ENCODE measurements at regions not wholly inside any gene's neighbourhood (a gene's known extent, or its start where the extent isn't known, plus 50 kb on each side); places are given as distances from the start of the nearest gene placed in this dataset.
"Not testable (repeated sequence)": the region's sequence is repeated elsewhere in the genome, so short reads cannot be mapped to it uniquely, and the experiment has no call there.

- H3K27ac Mint-ChIP-seq; H3K36me3 Mint-ChIP-seq (ENCODE audit: low read depth); H3K27me3 Mint-ChIP-seq: not testable (repeated sequence)
Observed at GRCh38 chr11:100409267-100409666, 277.8 kb upstream of the ARHGAP42 start.

GRCh38 chr11:100419518-100419917 is 267.6 kb upstream of the ARHGAP42 start:
- Mint-ChIP-seq H3K4me1 (no peaks in the 10 kb centered on the region), H3K27ac (no peak overlapping the region), H3K27me3 (no peaks in the 10 kb centered on the region), H3K4me3 (no peak overlapping the region), H3K9me3 (peaks cover 18% of the 10 kb centered on the region), H3K36me3 (ENCODE audit: low read depth) (no peaks in the 10 kb centered on the region)
- ATAC-seq (no peak), DNase-seq (no peak)

More at GRCh38 chr11:100409267-100409666, 277.8 kb upstream of the ARHGAP42 start:
- not testable (repeated sequence) for H3K4me3 Mint-ChIP-seq, DNase-seq, H3K4me1 Mint-ChIP-seq, ATAC-seq
- peaks cover 14% of the 10 kb centered on the region for H3K9me3 Mint-ChIP-seq

DNA sequence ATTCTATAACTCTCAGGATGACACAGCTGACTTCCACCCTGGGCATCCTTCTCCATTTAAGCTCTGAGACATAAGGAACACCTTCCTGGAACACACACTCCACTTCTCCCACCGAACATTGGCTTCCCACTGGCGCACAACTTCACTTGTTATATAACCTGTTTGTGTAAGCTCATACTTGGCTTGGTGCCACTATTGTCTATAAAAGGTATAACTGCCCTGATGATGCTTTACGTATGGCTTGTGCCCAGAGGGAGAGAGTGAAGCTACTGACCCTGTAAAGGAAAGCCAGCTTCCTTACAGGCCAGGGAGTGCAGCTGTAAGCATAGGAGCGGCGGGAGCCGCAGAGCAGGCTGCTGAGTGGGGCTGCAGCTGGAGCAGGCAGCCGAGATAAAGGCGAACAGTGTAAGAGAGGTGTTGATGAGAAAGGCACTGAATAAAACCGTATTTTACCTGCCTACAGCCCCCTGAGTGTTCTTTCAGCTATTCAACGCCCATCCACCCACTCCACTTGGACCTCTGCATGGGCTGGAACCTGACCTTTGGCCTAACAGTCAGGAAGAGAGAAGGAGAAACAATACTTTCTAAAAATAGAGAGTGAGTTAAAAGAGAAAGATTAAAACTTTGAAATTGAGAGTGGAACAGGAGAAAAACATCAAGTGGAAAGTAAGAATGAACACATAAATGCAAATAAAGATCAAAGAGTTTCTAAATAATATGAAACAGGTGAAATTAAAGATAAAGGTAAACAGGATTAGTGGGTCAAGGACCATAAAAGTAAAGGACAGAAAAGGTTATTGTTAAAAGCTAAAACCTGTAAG is 252.1 kb upstream of the ARHGAP42 start:
- Mint-ChIP-seq H3K4me3 (no peak overlapping the region), H3K27ac (no peak overlapping the region), H3K36me3 (ENCODE audit: low read depth) (no peaks in the 10 kb centered on the region), H3K4me1 (no peaks in the 10 kb centered on the region), H3K27me3 (no peaks in the 10 kb centered on the region), H3K9me3 (no peaks in the 10 kb centered on the region)
- ATAC-seq (no peak), DNase-seq (no peak)

- Mint-ChIP-seq H3K36me3 (ENCODE audit: low read depth) (no peaks in the 10 kb centered on the region), H3K27ac (no peak overlapping the region), H3K4me3 (no peak overlapping the region), H3K4me1 (no peaks in the 10 kb centered on the region), H3K9me3 (peaks cover 5% of the 10 kb centered on the region), H3K27me3 (no peaks in the 10 kb centered on the region)
- DNase-seq (no peak), ATAC-seq (no peak)
Observed at GRCh38 chr11:100438376-100438775, 248.7 kb upstream of the ARHGAP42 start.

DNA sequence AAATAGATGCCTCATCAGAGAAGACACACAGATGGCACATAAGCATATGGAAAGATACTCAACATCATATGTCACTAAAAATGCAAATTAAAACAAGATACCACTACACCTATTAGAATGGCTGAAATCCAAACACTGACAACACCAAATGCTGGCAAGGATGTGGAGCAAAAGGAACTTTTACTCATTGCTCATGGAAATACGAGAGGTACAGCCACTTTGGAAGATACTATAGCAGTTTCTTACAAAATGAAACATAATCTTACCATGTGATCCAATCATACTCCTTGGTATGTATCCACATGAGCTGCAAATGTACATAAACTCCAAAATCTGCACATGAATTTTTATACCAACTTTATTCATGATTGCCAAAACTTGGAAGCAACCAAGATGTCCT is 246.0 kb upstream of the ARHGAP42 start:
- no peaks in the 10 kb centered on the region for H3K4me1 Mint-ChIP-seq
- no peaks in the 10 kb centered on the region for H3K36me3 Mint-ChIP-seq (ENCODE audit: low read depth)
- peaks cover 5% of the 10 kb centered on the region for H3K9me3 Mint-ChIP-seq
- DNase-seq: no peak
- no peak overlapping the region for H3K4me3 Mint-ChIP-seq
- no peaks in the 10 kb centered on the region for H3K27me3 Mint-ChIP-seq
- ATAC-seq: no peak
- no peak overlapping the region for H3K27ac Mint-ChIP-seq

GRCh38 chr11:100442017-100442416 is 245.1 kb upstream of the ARHGAP42 start:
- no peak overlapping the region for H3K4me3 Mint-ChIP-seq
- H3K27me3 Mint-ChIP-seq: no peaks in the 10 kb centered on the region
- ATAC-seq (no peak), DNase-seq (no peak)
- peaks cover 5% of the 10 kb centered on the region for H3K9me3 Mint-ChIP-seq
- no peak overlapping the region for H3K27ac Mint-ChIP-seq
- H3K36me3 Mint-ChIP-seq (ENCODE audit: low read depth): no peaks in the 10 kb centered on the region
- H3K4me1 Mint-ChIP-seq: no peaks in the 10 kb centered on the region

DNA sequence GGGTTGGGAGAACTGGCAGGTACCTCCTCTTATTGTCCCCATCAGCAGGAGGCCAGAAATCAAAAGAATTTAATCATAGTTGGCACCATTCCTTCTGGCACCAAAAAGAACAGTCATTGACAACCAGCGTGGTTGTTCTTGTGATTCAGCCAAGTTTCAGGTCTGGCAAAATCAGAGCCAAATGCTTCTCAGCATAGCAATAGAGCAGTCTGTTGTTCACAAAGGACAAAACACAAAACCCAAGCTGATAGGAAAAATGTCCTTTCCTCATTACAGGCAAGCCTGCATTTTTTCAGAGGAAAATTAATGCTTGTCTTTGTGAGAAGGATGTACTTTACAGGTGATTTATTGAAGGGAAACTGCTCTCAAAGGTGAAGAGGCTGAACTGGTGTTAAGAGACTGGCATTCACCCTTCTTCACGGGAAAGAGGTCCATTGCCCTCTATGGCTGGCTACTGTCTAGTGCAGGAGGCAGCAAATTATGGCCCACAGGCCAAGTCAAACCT is 241.8 kb upstream of the ARHGAP42 start:
- Mint-ChIP-seq H3K27ac (no peak overlapping the region), H3K9me3 (peaks cover 11% of the 10 kb centered on the region), H3K4me3 (no peak overlapping the region), H3K27me3 (no peaks in the 10 kb centered on the region), H3K36me3 (ENCODE audit: low read depth) (no peaks in the 10 kb centered on the region), H3K4me1 (no peaks in the 10 kb centered on the region)
- no peak for ATAC-seq
- DNase-seq: no peak

DNA sequence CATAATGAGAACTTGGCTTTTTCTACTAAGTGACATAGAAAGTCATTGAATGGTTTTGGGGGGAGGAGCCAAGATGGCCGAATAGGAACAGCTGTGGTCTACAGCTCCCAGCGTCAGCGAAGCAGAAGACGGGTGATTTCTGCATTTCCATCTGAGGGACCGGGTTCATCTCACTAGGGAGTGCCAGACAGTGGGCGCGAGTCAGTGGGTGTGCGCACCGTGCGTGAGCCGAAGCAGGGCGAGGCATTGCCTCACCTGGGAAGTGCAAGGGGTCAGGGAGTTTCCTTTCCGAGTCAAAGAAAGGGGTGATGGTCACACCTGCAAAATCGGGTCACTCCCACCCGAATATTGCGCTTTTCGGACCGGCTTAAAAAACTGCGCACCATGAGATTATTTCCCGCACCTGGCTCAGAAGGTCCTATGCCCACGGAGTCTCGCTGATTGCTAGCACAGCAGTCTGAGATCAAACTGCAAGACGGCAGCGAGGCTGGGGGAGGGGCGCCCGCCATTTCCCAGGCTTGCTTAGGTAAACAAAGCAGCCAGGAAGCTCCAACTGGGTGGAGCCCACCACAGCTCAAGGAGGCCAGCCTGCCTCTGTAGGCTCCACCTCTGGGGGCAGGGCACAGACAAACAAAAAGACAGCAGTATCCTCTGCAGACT is 235.2 kb upstream of the ARHGAP42 start:
- not testable (repeated sequence) for H3K36me3 Mint-ChIP-seq (ENCODE audit: low read depth); H3K27ac Mint-ChIP-seq; H3K4me1 Mint-ChIP-seq; H3K4me3 Mint-ChIP-seq; DNase-seq; H3K27me3 Mint-ChIP-seq; ATAC-seq
- H3K9me3 Mint-ChIP-seq: peaks cover 10% of the 10 kb centered on the region

DNA sequence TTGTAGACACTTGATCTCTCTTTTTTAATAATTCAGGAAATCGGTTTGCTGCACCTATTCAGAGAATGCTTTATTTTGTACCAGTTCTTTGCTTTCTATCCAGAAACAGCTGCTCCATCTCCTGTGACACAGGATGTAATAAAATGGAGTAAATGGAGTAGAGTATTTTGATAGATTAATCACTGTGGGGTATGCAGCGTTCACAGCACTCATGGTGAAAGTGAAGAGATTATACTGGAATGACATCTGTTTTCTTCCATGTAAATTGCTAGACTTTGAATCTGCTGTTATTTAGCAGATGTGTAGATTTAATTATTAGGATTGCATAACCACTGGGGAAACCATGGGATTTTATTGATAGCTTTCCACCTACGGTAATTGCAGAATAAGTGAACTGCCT is 227.3 kb upstream of the ARHGAP42 start:
- DNase-seq (no peak), ATAC-seq (no peak)
- no peaks in the 10 kb centered on the region for H3K27me3 Mint-ChIP-seq
- H3K4me3 Mint-ChIP-seq: no peak overlapping the region
- no peaks in the 10 kb centered on the region for H3K4me1 Mint-ChIP-seq
- no peaks in the 10 kb centered on the region for H3K36me3 Mint-ChIP-seq (ENCODE audit: low read depth)
- H3K27ac Mint-ChIP-seq: no peak overlapping the region
- peaks cover 19% of the 10 kb centered on the region for H3K9me3 Mint-ChIP-seq

DNA sequence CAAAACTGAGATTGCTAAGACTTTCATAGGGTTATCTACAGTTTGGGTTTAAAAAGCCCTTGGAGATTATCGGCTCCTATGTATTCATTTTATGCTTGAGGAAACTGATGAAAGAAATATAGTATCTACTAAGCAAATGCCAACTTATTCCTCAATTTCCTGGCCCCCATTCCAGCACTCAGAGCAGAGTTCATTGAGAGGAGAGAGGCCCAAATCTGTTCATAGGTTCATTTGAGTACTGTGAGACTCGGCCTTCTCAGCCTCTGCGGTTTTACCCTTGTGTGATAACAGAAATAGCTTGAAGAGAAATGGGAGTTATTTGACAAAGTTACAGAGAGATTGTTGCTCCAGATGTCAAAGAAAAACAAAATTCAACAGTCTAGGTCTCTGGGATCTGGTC is 226.7 kb upstream of the ARHGAP42 start:
- Mint-ChIP-seq H3K27ac (no peak overlapping the region), H3K4me1 (no peaks in the 10 kb centered on the region), H3K27me3 (no peaks in the 10 kb centered on the region), H3K4me3 (no peak overlapping the region), H3K9me3 (peaks cover 19% of the 10 kb centered on the region), H3K36me3 (ENCODE audit: low read depth) (no peaks in the 10 kb centered on the region)
- ATAC-seq (no peak), DNase-seq (no peak)

DNA sequence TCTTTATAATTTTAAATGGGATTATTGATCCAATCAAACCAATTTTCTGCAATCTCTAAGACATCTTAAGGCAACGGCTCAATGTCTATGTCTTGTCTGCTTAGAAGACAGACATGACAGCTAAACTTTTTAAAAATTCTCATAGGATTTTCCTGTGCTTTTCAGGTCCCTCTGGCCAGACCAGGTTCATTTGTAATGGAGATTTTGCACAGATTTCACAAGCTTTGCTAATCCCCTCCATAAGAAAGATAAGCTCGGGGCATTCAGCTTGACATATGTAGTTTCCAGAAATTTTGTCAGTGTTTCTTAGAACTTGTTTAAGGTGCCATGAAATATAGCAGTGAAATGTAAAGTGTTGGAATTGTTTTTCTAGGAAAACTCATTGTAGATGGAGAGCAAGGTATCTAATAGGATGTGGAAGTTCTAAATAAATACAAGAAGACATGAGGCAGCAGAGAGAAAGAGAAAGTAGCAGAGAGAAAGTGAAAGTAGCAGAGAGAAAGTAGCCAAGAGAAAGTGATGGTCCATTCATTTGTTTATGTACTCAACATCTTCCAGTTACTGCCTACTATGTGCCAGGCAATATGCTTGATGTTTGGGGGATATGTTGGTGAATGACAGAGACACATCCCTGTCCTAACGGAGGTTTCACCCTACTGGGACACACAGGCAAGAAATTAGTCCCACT is 219.1 kb upstream of the ARHGAP42 start:
- Mint-ChIP-seq H3K4me1 (no peaks in the 10 kb centered on the region), H3K27me3 (no peaks in the 10 kb centered on the region), H3K9me3 (peaks cover 40% of the 10 kb centered on the region), H3K27ac (no peak overlapping the region), H3K4me3 (no peak overlapping the region), H3K36me3 (ENCODE audit: low read depth) (no peaks in the 10 kb centered on the region)
- ATAC-seq: no peak
- no peak for DNase-seq

DNA sequence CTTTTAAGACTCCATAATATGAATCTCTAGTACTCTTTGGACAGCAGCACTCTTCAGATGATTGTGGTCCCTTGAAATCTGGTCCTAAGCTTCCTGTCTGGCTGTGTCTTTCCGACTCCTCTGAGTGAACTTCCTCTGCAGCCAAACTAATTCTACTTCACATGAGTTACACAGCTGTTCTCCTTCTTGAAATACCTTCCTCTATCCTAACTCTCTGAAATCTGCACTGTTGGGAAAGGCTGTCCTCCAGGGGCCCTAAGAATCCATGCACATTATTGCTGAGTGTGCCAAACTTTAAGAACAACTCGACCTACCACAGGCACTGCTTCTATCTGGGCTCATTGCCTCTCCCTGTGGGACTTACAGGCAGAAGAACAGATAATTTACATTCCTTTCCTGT is 217.3 kb upstream of the ARHGAP42 start:
- ATAC-seq: no peak
- DNase-seq: no peak
- Mint-ChIP-seq H3K27ac (no peak overlapping the region), H3K4me3 (no peak overlapping the region), H3K36me3 (ENCODE audit: low read depth) (no peaks in the 10 kb centered on the region), H3K27me3 (no peaks in the 10 kb centered on the region), H3K9me3 (peaks cover 31% of the 10 kb centered on the region), H3K4me1 (no peaks in the 10 kb centered on the region)

DNA sequence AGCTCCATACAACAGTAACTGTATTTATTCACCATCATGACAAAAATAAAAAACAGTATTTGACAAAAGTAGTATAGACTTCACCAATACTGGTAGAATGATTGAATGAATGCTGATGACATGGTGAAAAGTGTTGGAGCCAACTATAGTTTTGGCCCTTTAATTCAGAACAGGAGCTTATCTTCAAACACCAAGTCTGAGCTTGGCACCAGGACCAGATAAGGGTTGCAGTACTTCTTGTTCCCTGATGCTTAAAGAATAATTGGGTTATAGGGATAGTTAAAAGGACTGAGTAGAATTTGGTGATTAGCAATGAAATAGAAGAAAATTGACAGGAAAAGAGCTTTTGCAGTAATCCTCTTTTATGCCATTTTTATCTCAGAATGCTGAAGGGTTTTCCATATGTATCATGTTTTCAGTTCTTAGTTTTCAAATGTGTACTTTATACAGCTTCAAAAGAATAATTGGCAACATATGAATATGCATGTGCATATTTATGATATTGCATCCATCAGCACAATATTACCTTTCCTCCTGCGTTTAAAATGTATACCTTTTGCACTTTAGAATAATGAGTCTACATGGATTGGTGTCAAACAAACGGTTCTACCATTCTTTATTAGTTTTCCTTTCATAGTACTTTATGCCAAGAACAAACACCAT is 214.2 kb upstream of the ARHGAP42 start:
- ATAC-seq (no peak), DNase-seq (no peak)
- Mint-ChIP-seq H3K27me3 (no peaks in the 10 kb centered on the region), H3K27ac (no peak overlapping the region), H3K9me3 (peaks cover 16% of the 10 kb centered on the region), H3K4me1 (no peaks in the 10 kb centered on the region), H3K4me3 (no peak overlapping the region), H3K36me3 (ENCODE audit: low read depth) (no peaks in the 10 kb centered on the region)

DNA sequence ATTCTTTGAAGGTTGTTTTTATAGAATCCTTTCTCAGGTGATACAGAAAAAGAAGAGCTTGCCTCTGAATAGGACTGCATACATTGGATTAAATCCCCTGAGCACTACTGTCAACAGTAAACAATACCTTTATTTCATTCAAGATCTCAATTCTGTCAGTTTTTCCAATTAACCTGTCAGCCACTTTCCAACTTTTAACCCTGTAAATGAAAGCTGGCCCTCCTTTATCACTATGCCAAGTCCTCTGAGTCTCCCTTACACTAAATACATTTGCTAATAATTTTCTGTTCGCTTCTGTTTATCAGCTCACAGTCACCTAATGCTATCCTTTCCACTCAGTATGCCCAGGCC is 213.7 kb upstream of the ARHGAP42 start:
- Mint-ChIP-seq H3K9me3 (peaks cover 12% of the 10 kb centered on the region), H3K4me3 (no peak overlapping the region), H3K27ac (no peak overlapping the region), H3K27me3 (no peaks in the 10 kb centered on the region), H3K36me3 (ENCODE audit: low read depth) (no peaks in the 10 kb centered on the region), H3K4me1 (no peaks in the 10 kb centered on the region)
- no peak for ATAC-seq
- DNase-seq: no peak

Data from activated naive CD8-positive, alpha-beta T cell treated with anti-CD3 and anti-CD28 coated beads, Interleukin-2, amount 50 U/mL, for 24 hours (primary cell).